ENCODE measurements at regions not wholly inside any gene's neighbourhood (a gene's known extent, or its start where the extent isn't known, plus 50 kb on each side); places are given as distances from the start of the nearest gene placed in this dataset.

DNA sequence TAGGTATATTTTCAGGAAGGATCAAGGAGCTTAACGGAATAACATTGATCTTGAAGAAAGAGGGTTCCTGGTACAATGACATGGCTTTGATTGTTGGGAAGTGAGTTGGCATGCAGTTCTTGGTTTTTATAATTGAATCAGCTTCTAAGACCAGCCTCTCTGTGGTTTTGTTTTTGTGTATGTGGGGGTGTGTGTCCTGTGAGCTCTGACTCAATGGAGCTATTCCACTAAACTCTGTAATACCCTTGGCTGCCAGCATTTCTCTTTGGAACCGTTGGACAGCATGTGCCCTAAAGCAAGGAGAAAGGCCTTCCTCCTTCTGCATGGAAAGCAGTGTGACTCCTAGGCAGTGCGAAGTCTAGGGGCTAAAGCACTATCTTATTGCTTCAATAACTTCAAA is 124.8 kb downstream of the EDEM1 start:
- no peak overlapping the region for H3K27ac ChIP-seq
- TF ChIP-seq ZFX (IDR thresholded peaks at IDR 0.05), result no peak
- TF ChIP-seq, protein P1, sequence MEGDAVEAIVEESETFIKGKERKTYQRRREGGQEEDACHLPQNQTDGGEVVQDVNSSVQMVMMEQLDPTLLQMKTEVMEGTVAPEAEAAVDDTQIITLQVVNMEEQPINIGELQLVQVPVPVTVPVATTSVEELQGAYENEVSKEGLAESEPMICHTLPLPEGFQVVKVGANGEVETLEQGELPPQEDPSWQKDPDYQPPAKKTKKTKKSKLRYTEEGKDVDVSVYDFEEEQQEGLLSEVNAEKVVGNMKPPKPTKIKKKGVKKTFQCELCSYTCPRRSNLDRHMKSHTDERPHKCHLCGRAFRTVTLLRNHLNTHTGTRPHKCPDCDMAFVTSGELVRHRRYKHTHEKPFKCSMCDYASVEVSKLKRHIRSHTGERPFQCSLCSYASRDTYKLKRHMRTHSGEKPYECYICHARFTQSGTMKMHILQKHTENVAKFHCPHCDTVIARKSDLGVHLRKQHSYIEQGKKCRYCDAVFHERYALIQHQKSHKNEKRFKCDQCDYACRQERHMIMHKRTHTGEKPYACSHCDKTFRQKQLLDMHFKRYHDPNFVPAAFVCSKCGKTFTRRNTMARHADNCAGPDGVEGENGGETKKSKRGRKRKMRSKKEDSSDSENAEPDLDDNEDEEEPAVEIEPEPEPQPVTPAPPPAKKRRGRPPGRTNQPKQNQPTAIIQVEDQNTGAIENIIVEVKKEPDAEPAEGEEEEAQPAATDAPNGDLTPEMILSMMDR (conservative IDR thresholded peaks at IDR 0.05), result no peak

GRCh38 chr3:5314897-5315296 is 127.4 kb downstream of the EDEM1 start:
- H3K27ac ChIP-seq, result no peak overlapping the region
- TF ChIP-seq, protein P1 (conservative IDR thresholded peaks at IDR 0.05), result no peak
- TF ChIP-seq ZFX (IDR thresholded peaks at IDR 0.05), result no peak

DNA sequence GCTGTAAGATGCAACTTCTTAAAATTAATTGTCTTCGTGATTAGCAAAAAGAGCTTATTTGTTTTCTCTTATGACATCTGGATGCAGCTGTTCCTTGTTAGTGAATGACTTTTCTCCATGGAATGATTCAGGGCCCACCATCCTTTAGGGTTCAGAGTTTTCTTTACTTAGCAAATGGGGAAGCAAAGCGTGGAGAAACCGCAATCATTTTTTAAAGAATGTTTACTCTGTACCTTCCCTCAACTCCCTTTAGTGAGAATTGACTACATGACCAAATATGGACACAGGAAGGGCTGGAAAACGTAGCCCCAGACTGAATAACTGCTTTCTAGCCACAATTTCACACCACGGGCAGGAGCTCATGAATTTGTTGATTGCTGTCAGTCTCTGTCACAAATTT is 130.1 kb downstream of the EDEM1 start:
- no peak overlapping the region for H3K27ac ChIP-seq
- TF ChIP-seq, protein P1 (conservative IDR thresholded peaks at IDR 0.05), result no peak
- no peak for TF ChIP-seq ZFX (IDR thresholded peaks at IDR 0.05)

GRCh38 chr3:5319454-5319853 is 131.9 kb downstream of the EDEM1 start:
- TF ChIP-seq ZFX (IDR thresholded peaks at IDR 0.05), result no peak
- TF ChIP-seq, protein P1 (conservative IDR thresholded peaks at IDR 0.05), result no peak
- no peak overlapping the region for H3K27ac ChIP-seq

- TF ChIP-seq ZFX (IDR thresholded peaks at IDR 0.05), result no peak
- TF ChIP-seq, protein P1 (conservative IDR thresholded peaks at IDR 0.05), result no peak
- no peak overlapping the region for H3K27ac ChIP-seq
Measured at GRCh38 chr3:5321666-5322340, 134.3 kb downstream of the EDEM1 start.

DNA sequence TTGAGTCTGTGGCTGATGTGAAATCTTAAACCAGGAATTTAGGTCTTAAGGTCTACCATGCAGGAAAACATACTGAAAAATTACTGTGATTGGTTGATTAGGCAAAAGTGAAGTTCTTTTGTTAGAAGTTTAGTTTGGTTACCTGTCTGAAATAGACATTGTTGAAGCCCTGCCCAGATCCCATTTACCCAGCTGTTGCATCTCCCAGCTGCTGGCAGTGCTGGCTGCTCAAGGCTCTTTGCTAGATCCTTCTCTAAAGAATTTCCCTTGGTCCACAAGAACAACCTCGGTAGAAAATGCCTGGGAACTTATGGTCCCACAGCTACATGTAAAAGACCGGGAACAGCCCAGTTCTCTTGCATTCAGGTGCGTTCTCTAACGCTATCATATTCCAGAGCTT is 137.3 kb downstream of the EDEM1 start:
- no peak for TF ChIP-seq ZFX (IDR thresholded peaks at IDR 0.05)

GRCh38 chr3:5330152-5330810 is 142.8 kb downstream of the EDEM1 start:
- no peak for TF ChIP-seq ZFX (IDR thresholded peaks at IDR 0.05)
- TF ChIP-seq, protein P1 (conservative IDR thresholded peaks at IDR 0.05), result no peak
- H3K27ac ChIP-seq, result no peak overlapping the region

More for the DNA sequence above, 137.3 kb downstream of the EDEM1 start:
- no peak overlapping the region for H3K27ac ChIP-seq
